OCI-LY7 (cell line): ENCODE measurements at regions not wholly inside any gene's neighbourhood (a gene's known extent, or its start where the extent isn't known, plus 50 kb on each side); places are given as distances from the start of the nearest gene placed in this dataset.

Experiments used
- CTCF ChIP-seq: fragments of 200-600 bp; sonication (generic); conservative IDR thresholded peaks from 2 replicates; pipeline ENCODE4 v1.5.1; 2014; ENCODE audit warnings: mild to moderate bottlenecking, antibody characterized with exemption, low read length, moderate library complexity, mixed read lengths
- EZH2phosphoT487 ChIP-seq: fragments of 200-600 bp; sonication (generic); IDR thresholded peaks from 2 replicates; pipeline ENCODE4 v1.6.1; 2018; ENCODE audit warnings: low read depth, borderline replicate concordance, mild to moderate bottlenecking, mixed run types, antibody characterized with exemption, low read length, moderate library complexity, mixed read lengths

- TF ChIP-seq CTCF (no peak), EZH2phosphoT487 (no peak)
Measured at GRCh38 chr10:52875336-52875735, 102.8 kb upstream of the MBL2 start.
